Stimulated activated CD8-positive, alpha-beta memory T cell treated with anti-CD3 and anti-CD28 coated beads, Interleukin-7, amount 100 ng/mL, for 24 hours (primary cell): ENCODE measurements at regions not wholly inside any gene's neighbourhood (a gene's known extent, or its start where the extent isn't known, plus 50 kb on each side); places are given as distances from the start of the nearest gene placed in this dataset.

Experiments
- DNase-seq: peaks from one replicate; pipeline ENCODE4 v3.0.0-alpha.2; 2020; ENCODE audit warnings: low read depth

GRCh38 chr4:81881855-81882621, 410.3 kb upstream of the RASGEF1B start:
- DNase-seq: no peak

GRCh38 chr4:81876106-81876505, 404.4 kb upstream of the RASGEF1B start:
- DNase-seq: no peak

GRCh38 chr4:81874661-81875515, 403.2 kb upstream of the RASGEF1B start:
- DNase-seq: no peak

GRCh38 chr4:81870275-81870674, 398.6 kb upstream of the RASGEF1B start:
- DNase-seq: no peak

GRCh38 chr4:81860111-81860510, 388.4 kb upstream of the RASGEF1B start:
- no peak for DNase-seq

- no peak for DNase-seq
These were observed 382.7 kb upstream of the RASGEF1B start for GRCh38 chr4:81854406-81854805.

GRCh38 chr4:81852031-81852715, 380.5 kb upstream of the RASGEF1B start:
- DNase-seq: no peak

- no peak for DNase-seq
These were observed 379.0 kb upstream of the RASGEF1B start for GRCh38 chr4:81850701-81851100.

- no peak for DNase-seq
These were observed 374.1 kb upstream of the RASGEF1B start for GRCh38 chr4:81845761-81846160.

- no peak for DNase-seq
These were observed 373.6 kb upstream of the RASGEF1B start for GRCh38 chr4:81845273-81845672.

GRCh38 chr4:81844717-81845116, 373.0 kb upstream of the RASGEF1B start:
- DNase-seq: peak; percentile 57

GRCh38 chr4:81839347-81840042, 367.8 kb upstream of the RASGEF1B start:
- no peak for DNase-seq

GRCh38 chr4:81838586-81838985, 366.9 kb upstream of the RASGEF1B start:
- no peak for DNase-seq

GRCh38 chr4:81836716-81837115, 365.0 kb upstream of the RASGEF1B start:
- DNase-seq: no peak

GRCh38 chr4:81833576-81833975, 361.9 kb upstream of the RASGEF1B start:
- no peak for DNase-seq

- DNase-seq: no peak
These were observed 357.3 kb upstream of the RASGEF1B start for GRCh38 chr4:81828991-81829390.

- DNase-seq: no peak
These were observed 356.0 kb upstream of the RASGEF1B start for GRCh38 chr4:81827577-81828202.

GRCh38 chr4:81826817-81827424, 355.2 kb upstream of the RASGEF1B start:
- DNase-seq: no peak

GRCh38 chr4:81826335-81826734, 354.6 kb upstream of the RASGEF1B start:
- no peak for DNase-seq

- no peak for DNase-seq
These were observed 346.7 kb upstream of the RASGEF1B start for GRCh38 chr4:81818385-81818920.
